GM23338 (cell line): ENCODE measurements at regions not wholly inside any gene's neighbourhood (a gene's known extent, or its start where the extent isn't known, plus 50 kb on each side); places are given as distances from the start of the nearest gene placed in this dataset.

Experiments
- ATAC-seq: fragments of 200-7000 bp; cut with Tn5 transposase; 3 replicates; pipeline ENCODE4 v1.9.1; 2020
- DNase-seq: peaks from one replicate; pipeline ENCODE4 v3.0.0-alpha.2; 2015; ENCODE audit warnings: low spot score
- H2AFZ ChIP-seq: fragments of 200-600 bp; sonication (generic); 2 replicates; pipeline ENCODE4 v1.8.0; 2016; ENCODE audit warnings: antibody characterized with exemption, mild to moderate bottlenecking, moderate library complexity
- H3F3A ChIP-seq: fragments of 200-600 bp; sonication (generic); replicated peaks from 2 replicates; pipeline ENCODE4 v1.8.0; 2017; ENCODE audit warnings: antibody characterized with exemption, mixed run types, low read depth
- H3K27ac ChIP-seq: fragments of 200-600 bp; sonication (generic); 2 replicates; pipeline ENCODE4 v1.6.1; 2016; ENCODE audit warnings: low read depth
- H3K27me3 ChIP-seq: fragments of 200-600 bp; sonication (generic); 2 replicates; pipeline ENCODE4 v1.8.0; 2016; ENCODE audit warnings: mild to moderate bottlenecking, mixed run types, moderate library complexity; ENCODE audit not compliant: insufficient read depth
- H3K36me3 ChIP-seq: fragments of 200-600 bp; sonication (generic); 2 replicates; pipeline ENCODE4 v1.8.0; 2016; ENCODE audit warnings: mild to moderate bottlenecking; ENCODE audit not compliant: insufficient read depth
- H3K4me1 ChIP-seq: fragments of 200-600 bp; sonication (generic); 2 replicates; pipeline ENCODE4 v1.8.0; 2016; ENCODE audit warnings: mild to moderate bottlenecking, moderate library complexity; ENCODE audit not compliant: insufficient read depth
- H3K4me2 ChIP-seq: fragments of 200-600 bp; sonication (generic); 2 replicates; pipeline ENCODE4 v1.7.1; 2017; ENCODE audit warnings: mixed run types
- H3K4me3 ChIP-seq: fragments of 200-600 bp; sonication (generic); 2 replicates; pipeline ENCODE4 v1.6.1; 2016; ENCODE audit warnings: mixed run types
- H3K79me2 ChIP-seq: fragments of 200-600 bp; sonication (generic); replicated peaks from 2 replicates; pipeline ENCODE4 v1.8.0; 2017; ENCODE audit warnings: mild to moderate bottlenecking; ENCODE audit not compliant: insufficient read depth
- H3K9me2 ChIP-seq: fragments of 200-600 bp; sonication (generic); 2 replicates; pipeline ENCODE4 v1.8.0; 2017; ENCODE audit not compliant: insufficient read depth
- H4K20me1 ChIP-seq: fragments of 200-600 bp; sonication (generic); replicated peaks from 2 replicates; pipeline ENCODE4 v1.8.0; 2017; ENCODE audit warnings: mild to moderate bottlenecking; ENCODE audit not compliant: insufficient read depth
- H3K27ac Mint-ChIP-seq: 2 replicates; pipeline ENCODE4 v1.8.0; 2020; ENCODE audit warnings: inconsistent platforms, mild to moderate bottlenecking, moderate library complexity, mixed read lengths
- H3K27me3 Mint-ChIP-seq: 3 replicates; pipeline ENCODE4 v1.8.0; 2022; ENCODE audit warnings: low read depth, mild to moderate bottlenecking, moderate library complexity, mixed read lengths, inconsistent platforms; ENCODE audit not compliant: insufficient read depth, poor library complexity
- H3K36me3 Mint-ChIP-seq: 3 replicates; pipeline ENCODE4 v1.8.0; 2021; ENCODE audit warnings: low read depth, mild to moderate bottlenecking, inconsistent platforms, moderate library complexity, mixed read lengths
- H3K4me1 Mint-ChIP-seq: 3 replicates; pipeline ENCODE4 v1.8.0; 2020; ENCODE audit warnings: mild to moderate bottlenecking, inconsistent platforms, mixed read lengths
- H3K4me3 Mint-ChIP-seq: 3 replicates; pipeline ENCODE4 v1.8.0; 2021; ENCODE audit warnings: moderate library complexity, mild to moderate bottlenecking, inconsistent platforms, mixed read lengths
- H3K9me3 Mint-ChIP-seq: 3 replicates; pipeline ENCODE4 v1.8.0; 2020; ENCODE audit warnings: moderate library complexity, mild to moderate bottlenecking, inconsistent platforms, mixed read lengths
- EZH2 ChIP-seq: fragments of 200-600 bp; sonication (generic); IDR thresholded peaks from one replicate; pipeline ENCODE4 v1.8.0; 2017; ENCODE audit warnings: antibody characterized with exemption, mild to moderate bottlenecking, low read depth; ENCODE audit not compliant: unreplicated experiment
- EZH2phosphoT487 ChIP-seq: fragments of 200-600 bp; sonication (generic); IDR thresholded peaks from one replicate; pipeline ENCODE4 v1.8.1; 2018; ENCODE audit warnings: antibody characterized with exemption; ENCODE audit not compliant: unreplicated experiment
- JUNB ChIP-seq: IDR thresholded peaks from one replicate; pipeline ENCODE4 v1.6.1; 2016; ENCODE audit warnings: antibody characterized with exemption; ENCODE audit not compliant: unreplicated experiment
- NANOG ChIP-seq: IDR thresholded peaks from 2 replicates; pipeline ENCODE4 v1.6.1; 2016; ENCODE audit warnings: antibody characterized with exemption, borderline replicate concordance
- POLR2AphosphoS5 ChIP-seq: IDR thresholded peaks from 2 replicates; pipeline ENCODE4 v1.6.1; 2016; ENCODE audit warnings: antibody characterized with exemption, low read depth
- STAT1 ChIP-seq: IDR thresholded peaks from one replicate; pipeline ENCODE4 v1.6.1; 2016; ENCODE audit warnings: antibody characterized with exemption; ENCODE audit not compliant: unreplicated experiment
- ZNF331 ChIP-seq: fragments of 250-450 bp; sonication (Bioruptor Pico); IDR thresholded peaks from 2 replicates; pipeline ENCODE4 v1.5.0; 2020; ENCODE audit warnings: low read depth, mild to moderate bottlenecking, moderate library complexity
- TF ChIP-seq, protein P1 (sequence below), 2 experiments: fragments of 200-600 bp in 1 of 2; sonication (generic) in 1 of 2; conservative IDR thresholded peaks; 2 replicates each; pipeline versions ENCODE4 v1.5.1 to v1.6.1; 2016 to 2017; ENCODE audit warnings: antibody characterized with exemption in 2 of 2, low read depth in 2 of 2, mild to moderate bottlenecking in 2 of 2, moderate library complexity in 1 of 2
- TF ChIP-seq, protein P2 (sequence below): IDR thresholded peaks from 2 replicates; pipeline ENCODE4 v1.6.1; 2016; ENCODE audit warnings: antibody characterized with exemption
- TF ChIP-seq, protein P3 (sequence below): fragments of 250-450 bp; sonication (Bioruptor Pico); IDR thresholded peaks from 2 replicates; pipeline ENCODE4 v1.5.0; 2020; ENCODE audit warnings: mild to moderate bottlenecking, moderate library complexity
- TF ChIP-seq, protein P4 (sequence below): IDR thresholded peaks from one replicate; pipeline ENCODE4 v1.6.1; 2018; ENCODE audit warnings: antibody characterized with exemption; ENCODE audit not compliant: unreplicated experiment

DNA sequence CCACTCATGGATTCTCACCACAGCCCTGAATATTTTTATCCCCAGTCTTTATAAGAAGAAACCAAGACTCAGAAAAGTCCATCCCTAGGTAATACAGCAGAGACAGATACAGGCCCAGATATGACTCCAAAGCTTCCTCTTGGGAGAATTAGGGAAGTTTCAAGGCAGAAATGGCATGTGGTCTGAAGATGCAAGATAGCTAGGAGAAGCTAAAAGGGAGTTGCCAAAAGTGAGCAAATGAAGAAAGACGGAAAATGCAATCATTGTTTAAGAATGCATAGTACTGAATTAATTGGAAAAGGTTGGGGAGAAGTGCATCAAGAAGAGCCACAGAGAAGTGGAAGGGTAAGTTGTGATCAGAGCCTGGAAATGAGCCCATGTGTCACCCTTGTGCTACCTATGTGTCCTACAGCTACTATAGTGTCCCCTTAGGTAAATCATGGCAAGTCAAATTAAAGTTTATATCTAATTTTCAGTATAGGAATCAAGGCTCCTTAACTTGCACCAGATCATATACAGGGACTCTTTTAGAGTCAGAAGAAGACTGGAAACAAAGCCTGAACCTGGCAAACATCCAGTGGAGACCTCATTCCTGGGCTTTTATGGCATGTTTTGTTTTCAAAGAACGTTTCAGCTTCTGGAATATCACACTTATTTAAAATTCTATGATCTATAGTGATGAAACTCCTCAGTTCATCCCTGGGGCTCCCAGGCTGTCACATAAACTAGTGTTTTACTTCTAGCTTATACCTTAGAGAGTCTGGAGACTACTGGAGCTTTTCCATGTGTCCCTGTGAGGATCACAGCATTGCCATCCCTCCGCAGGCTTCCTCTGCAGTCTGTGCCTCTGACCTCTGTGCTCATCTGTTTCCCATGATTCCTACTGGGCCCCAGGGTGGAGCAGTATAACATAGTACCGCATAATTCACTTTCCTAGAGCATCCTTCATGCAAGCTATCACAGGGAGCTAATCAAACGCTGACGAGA lies 189.0 kb upstream of the CDKN3 start:
- H3K4me2 ChIP-seq = no peak overlapping the region
- Mint-ChIP-seq H3K9me3 (peaks cover 11% of the 10 kb centered on the region), H3K4me1 (no peaks in the 10 kb centered on the region), H3K36me3 (peaks cover 6% of the 10 kb centered on the region), H3K27me3 (no peaks in the 10 kb centered on the region), H3K27ac (no peak overlapping the region), H3K4me3 (no peak overlapping the region)
- ATAC-seq (no peak), DNase-seq (no peak)
- H3K4me1 ChIP-seq = no peaks in the 10 kb centered on the region
- no peaks in the 10 kb centered on the region for H3F3A ChIP-seq
- H4K20me1 ChIP-seq = no peaks in the 10 kb centered on the region
- no peaks in the 10 kb centered on the region for H3K9me2 ChIP-seq
- no peak for TF ChIP-seq STAT1
- TF ChIP-seq, protein P1, sequence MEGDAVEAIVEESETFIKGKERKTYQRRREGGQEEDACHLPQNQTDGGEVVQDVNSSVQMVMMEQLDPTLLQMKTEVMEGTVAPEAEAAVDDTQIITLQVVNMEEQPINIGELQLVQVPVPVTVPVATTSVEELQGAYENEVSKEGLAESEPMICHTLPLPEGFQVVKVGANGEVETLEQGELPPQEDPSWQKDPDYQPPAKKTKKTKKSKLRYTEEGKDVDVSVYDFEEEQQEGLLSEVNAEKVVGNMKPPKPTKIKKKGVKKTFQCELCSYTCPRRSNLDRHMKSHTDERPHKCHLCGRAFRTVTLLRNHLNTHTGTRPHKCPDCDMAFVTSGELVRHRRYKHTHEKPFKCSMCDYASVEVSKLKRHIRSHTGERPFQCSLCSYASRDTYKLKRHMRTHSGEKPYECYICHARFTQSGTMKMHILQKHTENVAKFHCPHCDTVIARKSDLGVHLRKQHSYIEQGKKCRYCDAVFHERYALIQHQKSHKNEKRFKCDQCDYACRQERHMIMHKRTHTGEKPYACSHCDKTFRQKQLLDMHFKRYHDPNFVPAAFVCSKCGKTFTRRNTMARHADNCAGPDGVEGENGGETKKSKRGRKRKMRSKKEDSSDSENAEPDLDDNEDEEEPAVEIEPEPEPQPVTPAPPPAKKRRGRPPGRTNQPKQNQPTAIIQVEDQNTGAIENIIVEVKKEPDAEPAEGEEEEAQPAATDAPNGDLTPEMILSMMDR (conservative IDR thresholded peaks at IDR 0.05; ENCODE audit: low read depth in 2 of 2) = no peak
- TF ChIP-seq NANOG = no peak
- TF ChIP-seq POLR2AphosphoS5 = no peak
- no peak for TF ChIP-seq EZH2phosphoT487
- TF ChIP-seq, protein P2, sequence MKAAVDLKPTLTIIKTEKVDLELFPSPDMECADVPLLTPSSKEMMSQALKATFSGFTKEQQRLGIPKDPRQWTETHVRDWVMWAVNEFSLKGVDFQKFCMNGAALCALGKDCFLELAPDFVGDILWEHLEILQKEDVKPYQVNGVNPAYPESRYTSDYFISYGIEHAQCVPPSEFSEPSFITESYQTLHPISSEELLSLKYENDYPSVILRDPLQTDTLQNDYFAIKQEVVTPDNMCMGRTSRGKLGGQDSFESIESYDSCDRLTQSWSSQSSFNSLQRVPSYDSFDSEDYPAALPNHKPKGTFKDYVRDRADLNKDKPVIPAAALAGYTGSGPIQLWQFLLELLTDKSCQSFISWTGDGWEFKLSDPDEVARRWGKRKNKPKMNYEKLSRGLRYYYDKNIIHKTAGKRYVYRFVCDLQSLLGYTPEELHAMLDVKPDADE = no peak
- TF ChIP-seq ZNF331 (CRISPR knock-in tag) = no peak
- TF ChIP-seq EZH2 = no peak
- TF ChIP-seq JUNB = no peak
- TF ChIP-seq, protein P3, sequence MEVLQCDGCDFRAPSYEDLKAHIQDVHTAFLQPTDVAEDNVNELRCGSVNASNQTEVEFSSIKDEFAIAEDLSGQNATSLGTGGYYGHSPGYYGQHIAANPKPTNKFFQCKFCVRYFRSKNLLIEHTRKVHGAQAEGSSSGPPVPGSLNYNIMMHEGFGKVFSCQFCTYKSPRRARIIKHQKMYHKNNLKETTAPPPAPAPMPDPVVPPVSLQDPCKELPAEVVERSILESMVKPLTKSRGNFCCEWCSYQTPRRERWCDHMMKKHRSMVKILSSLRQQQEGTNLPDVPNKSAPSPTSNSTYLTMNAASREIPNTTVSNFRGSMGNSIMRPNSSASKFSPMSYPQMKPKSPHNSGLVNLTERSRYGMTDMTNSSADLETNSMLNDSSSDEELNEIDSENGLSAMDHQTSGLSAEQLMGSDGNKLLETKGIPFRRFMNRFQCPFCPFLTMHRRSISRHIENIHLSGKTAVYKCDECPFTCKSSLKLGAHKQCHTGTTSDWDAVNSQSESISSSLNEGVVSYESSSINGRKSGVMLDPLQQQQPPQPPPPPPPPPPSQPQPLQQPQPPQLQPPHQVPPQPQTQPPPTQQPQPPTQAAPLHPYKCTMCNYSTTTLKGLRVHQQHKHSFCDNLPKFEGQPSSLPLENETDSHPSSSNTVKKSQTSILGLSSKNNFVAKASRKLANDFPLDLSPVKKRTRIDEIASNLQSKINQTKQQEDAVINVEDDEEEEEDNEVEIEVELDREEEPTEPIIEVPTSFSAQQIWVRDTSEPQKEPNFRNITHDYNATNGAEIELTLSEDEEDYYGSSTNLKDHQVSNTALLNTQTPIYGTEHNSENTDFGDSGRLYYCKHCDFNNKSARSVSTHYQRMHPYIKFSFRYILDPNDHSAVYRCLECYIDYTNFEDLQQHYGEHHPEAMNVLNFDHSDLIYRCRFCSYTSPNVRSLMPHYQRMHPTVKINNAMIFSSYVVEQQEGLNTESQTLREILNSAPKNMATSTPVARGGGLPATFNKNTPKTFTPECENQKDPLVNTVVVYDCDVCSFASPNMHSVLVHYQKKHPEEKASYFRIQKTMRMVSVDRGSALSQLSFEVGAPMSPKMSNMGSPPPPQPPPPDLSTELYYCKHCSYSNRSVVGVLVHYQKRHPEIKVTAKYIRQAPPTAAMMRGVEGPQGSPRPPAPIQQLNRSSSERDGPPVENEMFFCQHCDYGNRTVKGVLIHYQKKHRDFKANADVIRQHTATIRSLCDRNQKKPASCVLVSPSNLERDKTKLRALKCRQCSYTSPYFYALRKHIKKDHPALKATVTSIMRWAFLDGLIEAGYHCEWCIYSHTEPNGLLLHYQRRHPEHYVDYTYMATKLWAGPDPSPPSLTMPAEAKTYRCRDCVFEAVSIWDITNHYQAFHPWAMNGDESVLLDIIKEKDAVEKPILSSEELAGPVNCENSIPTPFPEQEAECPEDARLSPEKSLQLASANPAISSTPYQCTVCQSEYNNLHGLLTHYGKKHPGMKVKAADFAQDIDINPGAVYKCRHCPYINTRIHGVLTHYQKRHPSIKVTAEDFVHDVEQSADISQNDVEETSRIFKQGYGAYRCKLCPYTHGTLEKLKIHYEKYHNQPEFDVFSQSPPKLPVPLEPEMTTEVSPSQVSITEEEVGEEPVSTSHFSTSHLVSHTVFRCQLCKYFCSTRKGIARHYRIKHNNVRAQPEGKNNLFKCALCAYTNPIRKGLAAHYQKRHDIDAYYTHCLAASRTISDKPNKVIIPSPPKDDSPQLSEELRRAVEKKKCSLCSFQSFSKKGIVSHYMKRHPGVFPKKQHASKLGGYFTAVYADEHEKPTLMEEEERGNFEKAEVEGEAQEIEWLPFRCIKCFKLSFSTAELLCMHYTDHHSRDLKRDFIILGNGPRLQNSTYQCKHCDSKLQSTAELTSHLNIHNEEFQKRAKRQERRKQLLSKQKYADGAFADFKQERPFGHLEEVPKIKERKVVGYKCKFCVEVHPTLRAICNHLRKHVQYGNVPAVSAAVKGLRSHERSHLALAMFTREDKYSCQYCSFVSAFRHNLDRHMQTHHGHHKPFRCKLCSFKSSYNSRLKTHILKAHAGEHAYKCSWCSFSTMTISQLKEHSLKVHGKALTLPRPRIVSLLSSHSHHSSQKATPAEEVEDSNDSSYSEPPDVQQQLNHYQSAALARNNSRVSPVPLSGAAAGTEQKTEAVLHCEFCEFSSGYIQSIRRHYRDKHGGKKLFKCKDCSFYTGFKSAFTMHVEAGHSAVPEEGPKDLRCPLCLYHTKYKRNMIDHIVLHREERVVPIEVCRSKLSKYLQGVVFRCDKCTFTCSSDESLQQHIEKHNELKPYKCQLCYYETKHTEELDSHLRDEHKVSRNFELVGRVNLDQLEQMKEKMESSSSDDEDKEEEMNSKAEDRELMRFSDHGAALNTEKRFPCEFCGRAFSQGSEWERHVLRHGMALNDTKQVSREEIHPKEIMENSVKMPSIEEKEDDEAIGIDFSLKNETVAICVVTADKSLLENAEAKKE (CRISPR knock-in tag) = no peak
- TF ChIP-seq, protein P4, sequence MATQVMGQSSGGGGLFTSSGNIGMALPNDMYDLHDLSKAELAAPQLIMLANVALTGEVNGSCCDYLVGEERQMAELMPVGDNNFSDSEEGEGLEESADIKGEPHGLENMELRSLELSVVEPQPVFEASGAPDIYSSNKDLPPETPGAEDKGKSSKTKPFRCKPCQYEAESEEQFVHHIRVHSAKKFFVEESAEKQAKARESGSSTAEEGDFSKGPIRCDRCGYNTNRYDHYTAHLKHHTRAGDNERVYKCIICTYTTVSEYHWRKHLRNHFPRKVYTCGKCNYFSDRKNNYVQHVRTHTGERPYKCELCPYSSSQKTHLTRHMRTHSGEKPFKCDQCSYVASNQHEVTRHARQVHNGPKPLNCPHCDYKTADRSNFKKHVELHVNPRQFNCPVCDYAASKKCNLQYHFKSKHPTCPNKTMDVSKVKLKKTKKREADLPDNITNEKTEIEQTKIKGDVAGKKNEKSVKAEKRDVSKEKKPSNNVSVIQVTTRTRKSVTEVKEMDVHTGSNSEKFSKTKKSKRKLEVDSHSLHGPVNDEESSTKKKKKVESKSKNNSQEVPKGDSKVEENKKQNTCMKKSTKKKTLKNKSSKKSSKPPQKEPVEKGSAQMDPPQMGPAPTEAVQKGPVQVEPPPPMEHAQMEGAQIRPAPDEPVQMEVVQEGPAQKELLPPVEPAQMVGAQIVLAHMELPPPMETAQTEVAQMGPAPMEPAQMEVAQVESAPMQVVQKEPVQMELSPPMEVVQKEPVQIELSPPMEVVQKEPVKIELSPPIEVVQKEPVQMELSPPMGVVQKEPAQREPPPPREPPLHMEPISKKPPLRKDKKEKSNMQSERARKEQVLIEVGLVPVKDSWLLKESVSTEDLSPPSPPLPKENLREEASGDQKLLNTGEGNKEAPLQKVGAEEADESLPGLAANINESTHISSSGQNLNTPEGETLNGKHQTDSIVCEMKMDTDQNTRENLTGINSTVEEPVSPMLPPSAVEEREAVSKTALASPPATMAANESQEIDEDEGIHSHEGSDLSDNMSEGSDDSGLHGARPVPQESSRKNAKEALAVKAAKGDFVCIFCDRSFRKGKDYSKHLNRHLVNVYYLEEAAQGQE = no peak
- H3K27me3 ChIP-seq = no peaks in the 10 kb centered on the region
- no peak overlapping the region for H2AFZ ChIP-seq
- H3K79me2 ChIP-seq = no peaks in the 10 kb centered on the region
- H3K36me3 ChIP-seq = no peaks in the 10 kb centered on the region
- H3K4me3 ChIP-seq = no peak overlapping the region
- H3K27ac ChIP-seq = no peak overlapping the region
